Activated CD4-positive, alpha-beta T cell treated with anti-CD3 and anti-CD28 coated beads, Interleukin-2, amount 50 U/mL, for 16 hours (primary cell): ENCODE measurements at regions not wholly inside any gene's neighbourhood (a gene's known extent, or its start where the extent isn't known, plus 50 kb on each side); places are given as distances from the start of the nearest gene placed in this dataset.

Experiments used
- DNase-seq: peaks from one replicate; pipeline ENCODE4 v3.0.0-alpha.2; 2020

GRCh38 chr1:81128079-81128478 is 672.7 kb upstream of the ADGRL2 start:
- DNase-seq: no peak

DNA sequence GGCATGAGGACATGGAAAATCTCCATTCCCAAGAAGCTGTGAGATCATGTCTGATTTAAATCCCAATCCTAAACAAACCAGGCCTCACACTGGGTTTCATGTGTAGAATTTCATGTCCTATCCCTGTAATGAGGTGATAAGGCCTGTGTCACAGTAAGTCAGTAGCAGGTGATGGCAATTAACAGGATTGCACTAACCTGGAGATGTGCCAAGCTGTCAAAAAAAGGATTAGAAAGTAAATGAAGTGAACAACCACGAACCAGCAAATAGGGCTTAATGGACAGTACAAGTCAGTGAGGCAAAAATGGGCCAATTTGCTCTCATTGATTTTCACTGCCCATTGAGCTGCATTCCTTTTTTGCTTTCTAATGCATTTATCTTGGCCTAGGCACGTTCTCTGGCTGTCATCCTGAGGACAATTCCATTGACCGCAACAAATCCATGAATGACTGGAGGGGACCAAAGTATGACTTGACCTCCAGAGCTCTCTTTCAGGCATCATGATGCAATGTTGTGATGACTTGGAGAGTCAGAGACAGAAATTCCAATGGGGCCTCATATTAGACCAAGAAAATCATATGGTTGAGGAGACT is 673.6 kb upstream of the ADGRL2 start:
- no peak for DNase-seq

GRCh38 chr1:81125672-81126071 is 675.1 kb upstream of the ADGRL2 start:
- DNase-seq: no peak

- DNase-seq: no peak
Measured at GRCh38 chr1:81121306-81121705, 679.4 kb upstream of the ADGRL2 start.

DNA sequence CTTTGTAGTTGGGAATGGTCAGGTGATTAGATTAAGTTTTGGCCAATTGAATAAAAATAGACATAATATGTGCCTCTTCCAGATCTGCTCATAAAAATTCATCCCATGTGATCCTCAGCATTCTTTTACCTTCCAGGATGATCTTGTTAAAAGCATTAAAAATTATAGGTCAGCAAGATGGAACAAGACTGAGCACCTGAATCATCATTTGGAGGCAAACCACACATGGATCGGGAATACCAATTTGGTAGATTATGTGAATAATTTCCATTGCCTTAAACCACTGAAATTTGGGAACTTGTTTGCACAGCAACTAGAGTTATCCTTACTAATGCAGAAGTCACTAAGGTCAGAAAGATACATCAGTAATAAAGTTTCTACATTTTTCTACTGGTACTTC is 681.4 kb upstream of the ADGRL2 start:
- no peak for DNase-seq

GRCh38 chr1:81118550-81118949 is 682.2 kb upstream of the ADGRL2 start:
- DNase-seq: no peak

- DNase-seq: no peak
Measured at GRCh38 chr1:81115422-81115821, 685.3 kb upstream of the ADGRL2 start.

- no peak for DNase-seq
Measured at GRCh38 chr1:81114191-81114590, 686.5 kb upstream of the ADGRL2 start.

DNA sequence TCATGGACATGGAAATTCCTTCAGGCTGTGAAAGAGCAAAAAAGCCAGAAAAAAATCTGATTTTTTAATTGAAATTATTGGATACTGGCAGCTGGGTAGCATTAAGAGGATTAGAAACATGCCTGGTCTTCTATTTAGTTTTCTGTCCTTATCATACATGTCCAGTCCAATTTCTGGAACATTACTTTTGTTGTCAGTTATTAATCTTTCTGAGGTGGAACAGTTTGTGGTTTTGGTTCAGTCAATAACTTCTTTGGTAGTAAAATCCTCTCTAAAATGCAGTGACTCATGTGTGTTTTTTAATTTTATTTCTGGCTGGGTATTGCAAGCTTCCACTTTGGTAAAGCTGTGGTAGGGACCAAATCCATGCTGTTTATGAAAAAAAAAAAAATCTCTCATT is 687.0 kb upstream of the ADGRL2 start:
- DNase-seq: no peak

- no peak for DNase-seq
Measured at GRCh38 chr1:81111818-81112217, 688.9 kb upstream of the ADGRL2 start.

GRCh38 chr1:81109038-81109437 is 691.7 kb upstream of the ADGRL2 start:
- no peak for DNase-seq

DNA sequence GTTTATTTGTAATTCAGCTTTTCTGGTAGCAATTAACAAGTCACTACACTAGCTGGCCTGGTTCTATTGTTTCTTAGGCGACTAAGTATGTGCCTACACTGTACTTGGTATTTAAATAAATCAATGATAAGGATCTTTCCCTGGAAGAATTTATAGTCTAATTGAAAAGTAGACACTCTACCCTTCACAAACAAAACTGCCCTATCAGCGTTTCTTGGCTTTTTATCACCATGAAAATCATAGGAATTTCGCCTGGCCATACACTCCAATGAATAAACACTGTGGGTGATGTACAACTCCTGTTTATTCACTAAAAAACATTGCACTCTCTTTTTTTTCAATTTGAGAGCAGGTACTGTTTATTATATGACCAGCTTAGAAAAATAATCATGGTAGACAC is 702.9 kb upstream of the ADGRL2 start:
- DNase-seq: no peak

DNA sequence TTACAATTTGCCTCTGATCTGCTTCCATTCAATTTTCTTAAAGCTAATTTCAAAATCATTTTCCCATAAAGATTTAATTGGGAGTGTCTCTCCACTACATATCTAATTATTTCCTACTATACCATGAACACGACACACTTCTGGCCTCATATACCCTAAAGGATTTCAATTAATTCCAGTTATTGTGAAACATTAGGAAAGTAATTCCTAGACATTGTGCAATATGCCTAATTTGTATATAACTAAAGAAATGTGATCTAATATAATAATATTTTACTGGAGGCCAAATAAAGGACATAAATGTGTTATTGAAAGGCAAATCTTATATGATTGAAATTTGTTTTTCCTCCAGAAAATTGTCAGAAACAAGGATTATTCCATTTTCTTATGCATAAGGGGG is 727.2 kb upstream of the ADGRL2 start:
- DNase-seq: no peak

GRCh38 chr1:81071969-81072753 is 728.6 kb upstream of the ADGRL2 start:
- no peak for DNase-seq

- no peak for DNase-seq
Measured at GRCh38 chr1:81071072-81071858, 729.5 kb upstream of the ADGRL2 start.

DNA sequence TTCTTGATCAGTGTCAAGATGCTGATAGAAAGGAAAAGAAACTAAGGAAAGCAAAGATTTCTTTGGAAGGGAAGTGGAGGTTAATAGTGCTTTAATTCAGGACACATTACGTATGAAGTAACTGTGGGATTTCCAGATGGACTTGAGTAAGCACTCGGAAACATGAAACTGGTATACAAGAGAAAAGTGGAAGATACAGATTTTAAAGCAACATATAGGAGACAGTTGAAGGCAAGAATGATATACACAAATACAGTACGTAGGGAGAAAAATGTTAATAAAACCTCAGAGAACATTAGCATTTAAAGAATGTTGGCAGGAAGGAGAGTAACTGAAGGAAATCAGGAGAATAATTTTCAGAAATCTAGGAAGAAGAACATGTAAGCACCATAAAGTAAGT is 730.9 kb upstream of the ADGRL2 start:
- no peak for DNase-seq

DNA sequence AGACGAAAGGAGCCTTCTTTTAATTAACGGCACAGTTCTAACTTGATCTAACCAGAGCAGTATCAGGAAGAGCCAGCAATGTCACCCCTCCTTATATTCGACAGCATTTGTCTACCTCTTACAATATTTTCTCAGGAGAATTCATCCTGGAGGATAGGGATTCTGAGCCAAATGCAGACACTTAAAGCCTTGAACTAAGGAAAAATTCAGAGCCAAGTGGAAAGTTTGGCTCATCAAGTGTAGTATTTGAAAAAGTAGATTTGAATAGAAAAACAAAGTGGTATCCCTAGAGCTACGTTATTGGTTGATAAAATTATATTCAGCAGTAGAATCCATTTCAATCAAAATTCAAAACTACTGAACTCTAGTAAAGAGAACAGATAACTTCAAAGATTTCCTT is 732.0 kb upstream of the ADGRL2 start:
- no peak for DNase-seq

DNA sequence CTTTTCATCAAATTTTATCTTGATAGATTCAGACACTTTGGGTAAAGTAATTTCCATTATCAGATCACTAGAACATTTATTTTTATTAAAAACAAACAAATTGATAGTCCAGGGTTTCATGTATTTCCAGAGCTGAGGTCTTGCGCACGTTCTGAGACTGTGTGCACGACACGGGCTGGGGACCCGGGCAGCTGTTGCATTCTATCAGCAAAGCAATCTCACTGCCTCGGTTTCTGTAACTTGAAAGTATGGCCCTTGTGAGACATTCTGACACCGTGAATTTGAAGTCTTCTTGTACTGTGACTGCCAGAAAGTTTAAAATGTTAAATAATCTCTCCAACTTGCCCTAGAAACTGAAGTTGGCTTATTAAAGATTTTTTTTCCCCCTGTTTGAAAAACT is 746.9 kb upstream of the ADGRL2 start:
- no peak for DNase-seq

- no peak for DNase-seq
Measured at GRCh38 chr1:81052162-81052561, 748.6 kb upstream of the ADGRL2 start.

DNA sequence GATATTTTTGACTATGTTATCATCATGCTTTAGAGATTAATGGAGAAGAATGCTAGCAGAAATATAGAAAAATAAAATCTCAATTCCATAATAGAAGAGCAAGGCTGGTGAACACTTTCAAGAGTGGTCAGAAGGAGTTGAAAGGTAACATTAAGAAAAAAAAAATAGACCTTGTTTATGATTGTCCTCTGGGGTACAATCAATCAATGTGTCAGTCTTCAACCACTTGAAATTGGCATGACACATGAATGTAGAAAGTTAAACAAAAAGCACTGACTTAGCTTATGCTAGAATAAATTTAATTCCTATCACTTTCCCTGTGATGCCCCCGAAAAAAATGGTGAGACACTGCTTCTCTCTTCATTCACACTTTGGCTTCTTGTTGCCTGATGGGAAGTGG is 750.3 kb upstream of the ADGRL2 start:
- no peak for DNase-seq

- DNase-seq: no peak
Measured at GRCh38 chr1:81044708-81045107, 756.0 kb upstream of the ADGRL2 start.

GRCh38 chr1:81042225-81042624 is 758.5 kb upstream of the ADGRL2 start:
- DNase-seq: no peak

GRCh38 chr1:81034291-81034690 is 766.4 kb upstream of the ADGRL2 start:
- no peak for DNase-seq

DNA sequence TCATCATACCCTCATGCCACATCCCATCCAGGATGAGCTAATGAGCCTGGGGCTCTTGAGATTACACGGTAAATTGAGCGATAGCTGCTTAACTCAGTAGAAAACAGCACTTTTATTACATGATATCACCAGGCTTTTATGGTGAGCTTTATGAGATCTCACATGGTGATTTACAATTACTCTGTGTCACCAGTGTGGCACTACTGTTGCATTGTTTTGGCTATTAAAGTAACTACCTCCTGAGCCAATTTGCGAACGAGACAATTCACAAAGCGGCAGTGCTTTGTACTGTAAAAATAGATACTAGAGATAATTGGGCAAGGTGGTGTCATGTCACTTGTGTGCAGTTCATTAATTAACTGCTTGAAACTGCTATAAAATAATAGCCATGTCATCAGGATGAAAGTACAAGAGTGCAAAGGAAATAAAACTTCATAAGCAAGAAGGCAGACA is 767.7 kb upstream of the ADGRL2 start:
- DNase-seq: no peak
